HCT116 (cell line): ENCODE measurements at regions not wholly inside any gene's neighbourhood (a gene's known extent, or its start where the extent isn't known, plus 50 kb on each side); places are given as distances from the start of the nearest gene placed in this dataset.

ENCODE experiments used
- POLR2AphosphoS5 ChIP-seq: IDR thresholded peaks from 2 replicates; pipeline ENCODE4 v1.6.1; 2011; ENCODE audit warnings: mild to moderate bottlenecking, low read depth, low read length, moderate library complexity
- SRF ChIP-seq: IDR thresholded peaks from 2 replicates; pipeline ENCODE4 v1.6.1; 2012; ENCODE audit warnings: low read depth
- TF ChIP-seq, protein P1 (sequence below), 3 experiments: fragments of 200-600 bp in 1 of 3; sonication (generic) in 1 of 3; IDR thresholded peaks in 2 of 3; conservative IDR thresholded peaks in 1 of 3; 2 replicates each; pipeline ENCODE4 v1.5.1; 2012 to 2017; ENCODE audit warnings: low read depth in 2 of 3, low read length in 2 of 3, antibody characterized with exemption in 1 of 3, borderline replicate concordance in 1 of 3, control low read depth in 1 of 3, mild to moderate bottlenecking in 1 of 3, mixed read lengths in 1 of 3, mixed run types in 1 of 3, moderate library complexity in 1 of 3; ENCODE audit not compliant: insufficient read depth in 1 of 3

DNA sequence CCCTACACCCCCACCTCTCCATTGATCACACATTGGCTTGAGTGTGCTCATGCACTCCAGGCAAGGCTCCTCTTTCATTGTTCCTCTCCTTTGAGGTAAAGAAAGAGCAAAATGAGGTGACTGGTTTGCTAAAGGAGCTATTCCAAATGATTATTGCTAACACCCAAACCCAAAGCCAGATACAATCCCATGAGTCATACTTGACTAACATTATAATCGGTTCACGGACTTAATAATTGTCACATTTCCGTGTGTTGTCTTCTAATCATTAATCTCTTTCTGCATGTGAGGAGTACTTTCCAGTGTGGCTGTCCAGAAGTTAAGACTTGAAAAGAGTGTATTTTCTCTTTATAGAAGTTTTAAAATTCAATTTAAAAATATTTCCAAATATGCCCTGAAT, 174.3 kb upstream of the SFRP2 start:
- TF ChIP-seq, protein P1, sequence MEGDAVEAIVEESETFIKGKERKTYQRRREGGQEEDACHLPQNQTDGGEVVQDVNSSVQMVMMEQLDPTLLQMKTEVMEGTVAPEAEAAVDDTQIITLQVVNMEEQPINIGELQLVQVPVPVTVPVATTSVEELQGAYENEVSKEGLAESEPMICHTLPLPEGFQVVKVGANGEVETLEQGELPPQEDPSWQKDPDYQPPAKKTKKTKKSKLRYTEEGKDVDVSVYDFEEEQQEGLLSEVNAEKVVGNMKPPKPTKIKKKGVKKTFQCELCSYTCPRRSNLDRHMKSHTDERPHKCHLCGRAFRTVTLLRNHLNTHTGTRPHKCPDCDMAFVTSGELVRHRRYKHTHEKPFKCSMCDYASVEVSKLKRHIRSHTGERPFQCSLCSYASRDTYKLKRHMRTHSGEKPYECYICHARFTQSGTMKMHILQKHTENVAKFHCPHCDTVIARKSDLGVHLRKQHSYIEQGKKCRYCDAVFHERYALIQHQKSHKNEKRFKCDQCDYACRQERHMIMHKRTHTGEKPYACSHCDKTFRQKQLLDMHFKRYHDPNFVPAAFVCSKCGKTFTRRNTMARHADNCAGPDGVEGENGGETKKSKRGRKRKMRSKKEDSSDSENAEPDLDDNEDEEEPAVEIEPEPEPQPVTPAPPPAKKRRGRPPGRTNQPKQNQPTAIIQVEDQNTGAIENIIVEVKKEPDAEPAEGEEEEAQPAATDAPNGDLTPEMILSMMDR (IDR thresholded peaks at IDR 0.05 in 2 of 3, conservative IDR thresholded peaks at IDR 0.05 in 1 of 3; ENCODE audit: borderline replicate concordance in 1 of 3, insufficient read depth in 1 of 3, low read depth in 2 of 3, low read length in 2 of 3): no peak
- no peak for TF ChIP-seq POLR2AphosphoS5
- TF ChIP-seq SRF: no peak
